SK-N-SH (cell line): ENCODE measurements at regions not wholly inside any gene's neighbourhood (a gene's known extent, or its start where the extent isn't known, plus 50 kb on each side); places are given as distances from the start of the nearest gene placed in this dataset.

ENCODE experiments used
- CHD2 ChIP-seq: fragments of 150-350 bp; IDR thresholded peaks from 2 replicates; pipeline ENCODE4 v1.6.1; 2018; ENCODE audit warnings: low read length; ENCODE audit not compliant: partially characterized antibody
- EP300 ChIP-seq, 2 experiments: IDR thresholded peaks; 2 replicates each; pipeline versions ENCODE4 v1.4.0 to v1.6.1; 2012; ENCODE audit warnings: borderline replicate concordance in 1 of 2, low read depth in 1 of 2, low read length in 1 of 2
- EZH2phosphoT487 ChIP-seq: fragments of 200-600 bp; sonication (generic); IDR thresholded peaks from 2 replicates; pipeline ENCODE4 v1.6.1; 2017; ENCODE audit warnings: low read depth, mixed run types, mild to moderate bottlenecking, antibody characterized with exemption, moderate library complexity, borderline replicate concordance
- GABPA ChIP-seq: IDR thresholded peaks from 2 replicates; pipeline ENCODE4 v1.4.0; 2012; ENCODE audit warnings: low read depth, mild to moderate bottlenecking
- JUND ChIP-seq: IDR thresholded peaks from 2 replicates; pipeline ENCODE4 v1.4.0; 2012
- NRF1 ChIP-seq: IDR thresholded peaks from 2 replicates; pipeline ENCODE4 v1.6.1; 2012; ENCODE audit warnings: low read depth, mild to moderate bottlenecking, low read length
- POLR2AphosphoS5 ChIP-seq: IDR thresholded peaks from 2 replicates; pipeline ENCODE4 v1.6.1; 2012; ENCODE audit warnings: low read depth, low read length
- RCOR1 ChIP-seq: fragments of 150-350 bp; IDR thresholded peaks from 2 replicates; pipeline ENCODE4 v1.6.1; 2017; ENCODE audit warnings: antibody characterized with exemption, low read length
- TAF1 ChIP-seq: IDR thresholded peaks from 2 replicates; pipeline ENCODE4 v1.6.1; 2012; ENCODE audit warnings: low read depth, mild to moderate bottlenecking, low read length, moderate library complexity, borderline replicate concordance
- ZBTB33 ChIP-seq: IDR thresholded peaks from 2 replicates; pipeline ENCODE4 v1.4.0; 2012; ENCODE audit warnings: low read depth, borderline replicate concordance
- TF ChIP-seq, protein P1 (sequence below): fragments of 200-600 bp; sonication (generic); IDR thresholded peaks from 2 replicates; pipeline ENCODE4 v1.6.1; 2017; ENCODE audit warnings: antibody characterized with exemption, mild to moderate bottlenecking, moderate library complexity
- TF ChIP-seq, protein P2 (sequence below): fragments of 150-350 bp; IDR thresholded peaks from 2 replicates; pipeline ENCODE4 v1.6.1; 2017; ENCODE audit warnings: antibody characterized with exemption, low read length, low read depth, borderline replicate concordance

- TF ChIP-seq NRF1: no peak
- no peak for TF ChIP-seq TAF1
- TF ChIP-seq, protein P1, sequence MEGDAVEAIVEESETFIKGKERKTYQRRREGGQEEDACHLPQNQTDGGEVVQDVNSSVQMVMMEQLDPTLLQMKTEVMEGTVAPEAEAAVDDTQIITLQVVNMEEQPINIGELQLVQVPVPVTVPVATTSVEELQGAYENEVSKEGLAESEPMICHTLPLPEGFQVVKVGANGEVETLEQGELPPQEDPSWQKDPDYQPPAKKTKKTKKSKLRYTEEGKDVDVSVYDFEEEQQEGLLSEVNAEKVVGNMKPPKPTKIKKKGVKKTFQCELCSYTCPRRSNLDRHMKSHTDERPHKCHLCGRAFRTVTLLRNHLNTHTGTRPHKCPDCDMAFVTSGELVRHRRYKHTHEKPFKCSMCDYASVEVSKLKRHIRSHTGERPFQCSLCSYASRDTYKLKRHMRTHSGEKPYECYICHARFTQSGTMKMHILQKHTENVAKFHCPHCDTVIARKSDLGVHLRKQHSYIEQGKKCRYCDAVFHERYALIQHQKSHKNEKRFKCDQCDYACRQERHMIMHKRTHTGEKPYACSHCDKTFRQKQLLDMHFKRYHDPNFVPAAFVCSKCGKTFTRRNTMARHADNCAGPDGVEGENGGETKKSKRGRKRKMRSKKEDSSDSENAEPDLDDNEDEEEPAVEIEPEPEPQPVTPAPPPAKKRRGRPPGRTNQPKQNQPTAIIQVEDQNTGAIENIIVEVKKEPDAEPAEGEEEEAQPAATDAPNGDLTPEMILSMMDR: no peak
- no peak for TF ChIP-seq POLR2AphosphoS5
- no peak for TF ChIP-seq CHD2
- TF ChIP-seq RCOR1: no peak
- TF ChIP-seq ZBTB33: no peak
- TF ChIP-seq JUND: no peak
- TF ChIP-seq GABPA: no peak
- TF ChIP-seq EP300 (IDR thresholded peaks at IDR 0.05; ENCODE audit: borderline replicate concordance in 1 of 2, low read depth in 1 of 2, low read length in 1 of 2): no peak
- TF ChIP-seq EZH2phosphoT487: no peak
- TF ChIP-seq, protein P2, sequence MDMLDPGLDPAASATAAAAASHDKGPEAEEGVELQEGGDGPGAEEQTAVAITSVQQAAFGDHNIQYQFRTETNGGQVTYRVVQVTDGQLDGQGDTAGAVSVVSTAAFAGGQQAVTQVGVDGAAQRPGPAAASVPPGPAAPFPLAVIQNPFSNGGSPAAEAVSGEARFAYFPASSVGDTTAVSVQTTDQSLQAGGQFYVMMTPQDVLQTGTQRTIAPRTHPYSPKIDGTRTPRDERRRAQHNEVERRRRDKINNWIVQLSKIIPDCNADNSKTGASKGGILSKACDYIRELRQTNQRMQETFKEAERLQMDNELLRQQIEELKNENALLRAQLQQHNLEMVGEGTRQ: no peak
Measured at GRCh38 chr2:58535182-58535581, 294.1 kb upstream of the FANCL start.
